ENCODE measurements at regions not wholly inside any gene's neighbourhood (a gene's known extent, or its start where the extent isn't known, plus 50 kb on each side); places are given as distances from the start of the nearest gene placed in this dataset.

GRCh38 chr16:86035906-86036305, 136.9 kb downstream of the IRF8 start:
- TF ChIP-seq ZNF24 (IDR thresholded peaks at IDR 0.05) (no peak), EZH2 (IDR thresholded peaks at IDR 0.05; ENCODE audit: borderline replicate concordance, control insufficient read depth, low read depth, low read length) (no peak), DPF2 (IDR thresholded peaks at IDR 0.05) (no peak), EGR1 (IDR thresholded peaks at IDR 0.05; ENCODE audit: borderline replicate concordance in 1 of 2, low read depth in 2 of 2, low read length in 2 of 2) (no peak), MYC (IDR thresholded peaks at IDR 0.05; ENCODE audit: insufficient read depth, insufficient read length, insufficient replicate concordance, low read length, severe bottlenecking) (no peak), REST (IDR thresholded peaks at IDR 0.05; ENCODE audit: low read depth, low read length) (no peak)
- TF ChIP-seq, protein P1, sequence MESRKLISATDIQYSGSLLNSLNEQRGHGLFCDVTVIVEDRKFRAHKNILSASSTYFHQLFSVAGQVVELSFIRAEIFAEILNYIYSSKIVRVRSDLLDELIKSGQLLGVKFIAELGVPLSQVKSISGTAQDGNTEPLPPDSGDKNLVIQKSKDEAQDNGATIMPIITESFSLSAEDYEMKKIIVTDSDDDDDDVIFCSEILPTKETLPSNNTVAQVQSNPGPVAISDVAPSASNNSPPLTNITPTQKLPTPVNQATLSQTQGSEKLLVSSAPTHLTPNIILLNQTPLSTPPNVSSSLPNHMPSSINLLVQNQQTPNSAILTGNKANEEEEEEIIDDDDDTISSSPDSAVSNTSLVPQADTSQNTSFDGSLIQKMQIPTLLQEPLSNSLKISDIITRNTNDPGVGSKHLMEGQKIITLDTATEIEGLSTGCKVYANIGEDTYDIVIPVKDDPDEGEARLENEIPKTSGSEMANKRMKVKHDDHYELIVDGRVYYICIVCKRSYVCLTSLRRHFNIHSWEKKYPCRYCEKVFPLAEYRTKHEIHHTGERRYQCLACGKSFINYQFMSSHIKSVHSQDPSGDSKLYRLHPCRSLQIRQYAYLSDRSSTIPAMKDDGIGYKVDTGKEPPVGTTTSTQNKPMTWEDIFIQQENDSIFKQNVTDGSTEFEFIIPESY (IDR thresholded peaks at IDR 0.05): no peak
- TF ChIP-seq, protein P2, sequence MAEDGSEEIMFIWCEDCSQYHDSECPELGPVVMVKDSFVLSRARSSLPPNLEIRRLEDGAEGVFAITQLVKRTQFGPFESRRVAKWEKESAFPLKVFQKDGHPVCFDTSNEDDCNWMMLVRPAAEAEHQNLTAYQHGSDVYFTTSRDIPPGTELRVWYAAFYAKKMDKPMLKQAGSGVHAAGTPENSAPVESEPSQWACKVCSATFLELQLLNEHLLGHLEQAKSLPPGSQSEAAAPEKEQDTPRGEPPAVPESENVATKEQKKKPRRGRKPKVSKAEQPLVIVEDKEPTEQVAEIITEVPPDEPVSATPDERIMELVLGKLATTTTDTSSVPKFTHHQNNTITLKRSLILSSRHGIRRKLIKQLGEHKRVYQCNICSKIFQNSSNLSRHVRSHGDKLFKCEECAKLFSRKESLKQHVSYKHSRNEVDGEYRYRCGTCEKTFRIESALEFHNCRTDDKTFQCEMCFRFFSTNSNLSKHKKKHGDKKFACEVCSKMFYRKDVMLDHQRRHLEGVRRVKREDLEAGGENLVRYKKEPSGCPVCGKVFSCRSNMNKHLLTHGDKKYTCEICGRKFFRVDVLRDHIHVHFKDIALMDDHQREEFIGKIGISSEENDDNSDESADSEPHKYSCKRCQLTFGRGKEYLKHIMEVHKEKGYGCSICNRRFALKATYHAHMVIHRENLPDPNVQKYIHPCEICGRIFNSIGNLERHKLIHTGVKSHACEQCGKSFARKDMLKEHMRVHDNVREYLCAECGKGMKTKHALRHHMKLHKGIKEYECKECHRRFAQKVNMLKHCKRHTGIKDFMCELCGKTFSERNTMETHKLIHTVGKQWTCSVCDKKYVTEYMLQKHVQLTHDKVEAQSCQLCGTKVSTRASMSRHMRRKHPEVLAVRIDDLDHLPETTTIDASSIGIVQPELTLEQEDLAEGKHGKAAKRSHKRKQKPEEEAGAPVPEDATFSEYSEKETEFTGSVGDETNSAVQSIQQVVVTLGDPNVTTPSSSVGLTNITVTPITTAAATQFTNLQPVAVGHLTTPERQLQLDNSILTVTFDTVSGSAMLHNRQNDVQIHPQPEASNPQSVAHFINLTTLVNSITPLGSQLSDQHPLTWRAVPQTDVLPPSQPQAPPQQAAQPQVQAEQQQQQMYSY (CRISPR knock-in tag; IDR thresholded peaks at IDR 0.05): no peak

All from GM12878 (cell line).